ENCODE measurements at regions not wholly inside any gene's neighbourhood (a gene's known extent, or its start where the extent isn't known, plus 50 kb on each side); places are given as distances from the start of the nearest gene placed in this dataset.

DNA sequence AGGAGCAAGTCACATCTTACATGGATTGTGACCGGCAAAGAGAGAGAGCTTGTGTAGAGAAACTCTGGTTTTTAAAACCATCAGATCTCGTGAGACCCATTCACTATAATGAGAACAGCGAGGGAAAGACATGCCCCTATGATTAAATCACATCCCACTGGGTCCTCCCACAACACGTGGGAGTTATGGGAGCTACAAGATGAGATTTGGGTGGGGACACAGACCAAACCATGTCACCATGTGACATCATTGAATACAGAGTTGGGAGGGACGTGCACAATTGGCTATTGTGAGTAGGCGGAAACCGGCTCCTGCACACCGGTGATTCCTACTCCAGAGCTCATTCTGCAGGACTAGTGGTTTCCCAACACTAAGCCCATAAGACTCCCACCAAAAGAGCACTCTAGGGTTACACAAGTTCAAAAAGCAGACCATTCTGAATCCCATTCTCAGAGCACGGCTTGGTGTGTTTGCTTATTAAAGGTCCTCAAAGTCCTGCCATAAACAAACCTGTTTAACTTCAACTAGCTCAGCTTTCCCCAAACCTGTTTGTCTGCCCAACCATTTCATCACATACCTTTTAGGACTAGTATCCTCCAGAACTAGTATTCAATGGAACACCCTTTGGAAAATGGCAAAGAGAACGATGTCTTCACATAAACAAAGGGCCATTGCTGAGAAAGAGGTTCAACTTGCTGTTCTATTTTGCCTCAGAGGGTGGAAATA is 167.6 kb downstream of the TLE3 start:
- TF ChIP-seq CTCF (IDR thresholded peaks at IDR 0.05) = no peak
- TF ChIP-seq POLR2A (IDR thresholded peaks at IDR 0.05) = no peak

All from thyroid gland (tissue), 4 donors.